Ishikawa (cell line): ENCODE measurements at regions not wholly inside any gene's neighbourhood (a gene's known extent, or its start where the extent isn't known, plus 50 kb on each side); places are given as distances from the start of the nearest gene placed in this dataset.

Experiments
- CEBPB ChIP-seq: IDR thresholded peaks from 2 replicates; pipeline ENCODE4 v1.6.1; 2012
- CREB1 ChIP-seq: IDR thresholded peaks from 2 replicates; pipeline ENCODE4 v1.6.1; 2012; ENCODE audit warnings: low read depth
- EGR1 ChIP-seq: IDR thresholded peaks from 2 replicates; pipeline ENCODE4 v1.6.1; 2012
- EP300 ChIP-seq: IDR thresholded peaks from 2 replicates; pipeline ENCODE4 v1.6.1; 2012; ENCODE audit warnings: borderline replicate concordance
- FOXM1 ChIP-seq: IDR thresholded peaks from 2 replicates; pipeline ENCODE4 v1.6.1; 2012; ENCODE audit warnings: low read depth, borderline replicate concordance
- NFIC ChIP-seq: IDR thresholded peaks from 2 replicates; pipeline ENCODE4 v1.6.1; 2012
- RAD21 ChIP-seq: IDR thresholded peaks from 2 replicates; pipeline ENCODE4 v1.6.1; 2012; ENCODE audit warnings: low read depth
- TAF1 ChIP-seq: IDR thresholded peaks from 2 replicates; pipeline ENCODE4 v1.6.1; 2012; ENCODE audit warnings: low read depth, mild to moderate bottlenecking
- TCF12 ChIP-seq: IDR thresholded peaks from 2 replicates; pipeline ENCODE4 v1.6.1; 2012; ENCODE audit warnings: low read depth
- TEAD4 ChIP-seq: IDR thresholded peaks from 2 replicates; pipeline ENCODE4 v1.6.1; 2012
- YY1 ChIP-seq: IDR thresholded peaks from 2 replicates; pipeline ENCODE4 v1.6.1; 2012; ENCODE audit warnings: low read depth
- ZBTB7A ChIP-seq: IDR thresholded peaks from 2 replicates; pipeline ENCODE4 v1.6.1; 2012; ENCODE audit warnings: low read depth
- TF ChIP-seq, protein P1 (sequence below): IDR thresholded peaks from 2 replicates; pipeline ENCODE4 v1.6.1; 2012; ENCODE audit warnings: low read depth, mild to moderate bottlenecking
- TF ChIP-seq, protein P2 (sequence below): IDR thresholded peaks from 2 replicates; pipeline ENCODE4 v1.6.1; 2012
- TF ChIP-seq, protein P3 (sequence below): IDR thresholded peaks from 2 replicates; pipeline ENCODE4 v1.6.1; 2012

DNA sequence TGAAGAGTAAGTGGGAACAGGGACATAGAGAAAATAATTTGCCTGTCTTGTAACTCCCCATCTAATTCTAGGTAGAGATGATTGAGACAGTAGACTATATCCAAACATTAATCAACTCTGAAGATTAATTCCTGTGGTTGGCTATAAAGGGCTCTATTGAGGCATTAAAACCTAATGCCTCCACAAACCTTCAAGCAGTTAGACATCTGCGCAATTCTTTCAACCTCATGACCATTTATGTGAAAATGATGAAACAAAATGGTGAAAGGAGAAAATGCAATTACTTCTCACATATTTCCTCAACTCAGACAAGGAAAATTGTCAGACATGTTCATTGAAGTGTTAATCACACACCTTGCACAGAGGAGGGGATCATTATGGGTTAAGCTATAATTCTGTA, 164.5 kb upstream of the MYT1L start:
- TF ChIP-seq, protein P1, sequence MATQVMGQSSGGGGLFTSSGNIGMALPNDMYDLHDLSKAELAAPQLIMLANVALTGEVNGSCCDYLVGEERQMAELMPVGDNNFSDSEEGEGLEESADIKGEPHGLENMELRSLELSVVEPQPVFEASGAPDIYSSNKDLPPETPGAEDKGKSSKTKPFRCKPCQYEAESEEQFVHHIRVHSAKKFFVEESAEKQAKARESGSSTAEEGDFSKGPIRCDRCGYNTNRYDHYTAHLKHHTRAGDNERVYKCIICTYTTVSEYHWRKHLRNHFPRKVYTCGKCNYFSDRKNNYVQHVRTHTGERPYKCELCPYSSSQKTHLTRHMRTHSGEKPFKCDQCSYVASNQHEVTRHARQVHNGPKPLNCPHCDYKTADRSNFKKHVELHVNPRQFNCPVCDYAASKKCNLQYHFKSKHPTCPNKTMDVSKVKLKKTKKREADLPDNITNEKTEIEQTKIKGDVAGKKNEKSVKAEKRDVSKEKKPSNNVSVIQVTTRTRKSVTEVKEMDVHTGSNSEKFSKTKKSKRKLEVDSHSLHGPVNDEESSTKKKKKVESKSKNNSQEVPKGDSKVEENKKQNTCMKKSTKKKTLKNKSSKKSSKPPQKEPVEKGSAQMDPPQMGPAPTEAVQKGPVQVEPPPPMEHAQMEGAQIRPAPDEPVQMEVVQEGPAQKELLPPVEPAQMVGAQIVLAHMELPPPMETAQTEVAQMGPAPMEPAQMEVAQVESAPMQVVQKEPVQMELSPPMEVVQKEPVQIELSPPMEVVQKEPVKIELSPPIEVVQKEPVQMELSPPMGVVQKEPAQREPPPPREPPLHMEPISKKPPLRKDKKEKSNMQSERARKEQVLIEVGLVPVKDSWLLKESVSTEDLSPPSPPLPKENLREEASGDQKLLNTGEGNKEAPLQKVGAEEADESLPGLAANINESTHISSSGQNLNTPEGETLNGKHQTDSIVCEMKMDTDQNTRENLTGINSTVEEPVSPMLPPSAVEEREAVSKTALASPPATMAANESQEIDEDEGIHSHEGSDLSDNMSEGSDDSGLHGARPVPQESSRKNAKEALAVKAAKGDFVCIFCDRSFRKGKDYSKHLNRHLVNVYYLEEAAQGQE: no peak
- TF ChIP-seq CEBPB (no peak), TAF1 (no peak), TCF12 (no peak), CREB1 (no peak), ZBTB7A (no peak), EGR1 (no peak), TEAD4 (no peak), FOXM1 (no peak), RAD21 (no peak), NFIC (no peak), EP300 (no peak), YY1 (no peak)
- TF ChIP-seq, protein P2, sequence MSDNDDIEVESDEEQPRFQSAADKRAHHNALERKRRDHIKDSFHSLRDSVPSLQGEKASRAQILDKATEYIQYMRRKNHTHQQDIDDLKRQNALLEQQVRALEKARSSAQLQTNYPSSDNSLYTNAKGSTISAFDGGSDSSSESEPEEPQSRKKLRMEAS: no peak
- TF ChIP-seq, protein P3, sequence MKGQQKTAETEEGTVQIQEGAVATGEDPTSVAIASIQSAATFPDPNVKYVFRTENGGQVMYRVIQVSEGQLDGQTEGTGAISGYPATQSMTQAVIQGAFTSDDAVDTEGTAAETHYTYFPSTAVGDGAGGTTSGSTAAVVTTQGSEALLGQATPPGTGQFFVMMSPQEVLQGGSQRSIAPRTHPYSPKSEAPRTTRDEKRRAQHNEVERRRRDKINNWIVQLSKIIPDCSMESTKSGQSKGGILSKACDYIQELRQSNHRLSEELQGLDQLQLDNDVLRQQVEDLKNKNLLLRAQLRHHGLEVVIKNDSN: no peak

DNA sequence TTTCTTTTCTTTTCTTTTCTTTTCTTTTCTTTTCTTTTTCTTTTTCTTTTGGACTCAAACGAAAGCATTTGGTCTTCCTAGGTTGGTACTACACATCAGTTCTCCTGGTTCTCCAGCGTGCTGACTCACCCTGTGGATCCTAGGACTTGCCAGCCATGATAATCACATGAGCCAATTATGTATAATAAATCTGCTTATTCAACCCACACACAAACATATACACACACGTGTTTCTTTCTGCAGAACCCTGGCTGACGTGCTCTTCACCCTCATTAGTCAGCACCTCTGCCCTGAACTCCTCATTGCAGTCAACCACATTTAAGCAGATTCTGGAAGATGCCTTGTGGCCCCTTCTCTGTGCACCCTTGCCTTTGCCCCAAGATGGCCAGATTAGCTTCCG, 162.4 kb upstream of the MYT1L start:
- no peak for TF ChIP-seq TEAD4
- TF ChIP-seq, protein P3: no peak
- no peak for TF ChIP-seq YY1
- no peak for TF ChIP-seq ZBTB7A
- no peak for TF ChIP-seq TCF12
- no peak for TF ChIP-seq RAD21
- TF ChIP-seq EP300: no peak
- no peak for TF ChIP-seq NFIC
- no peak for TF ChIP-seq CREB1
- no peak for TF ChIP-seq CEBPB
- TF ChIP-seq FOXM1: no peak
- TF ChIP-seq, protein P1: no peak
- TF ChIP-seq, protein P2: no peak

DNA sequence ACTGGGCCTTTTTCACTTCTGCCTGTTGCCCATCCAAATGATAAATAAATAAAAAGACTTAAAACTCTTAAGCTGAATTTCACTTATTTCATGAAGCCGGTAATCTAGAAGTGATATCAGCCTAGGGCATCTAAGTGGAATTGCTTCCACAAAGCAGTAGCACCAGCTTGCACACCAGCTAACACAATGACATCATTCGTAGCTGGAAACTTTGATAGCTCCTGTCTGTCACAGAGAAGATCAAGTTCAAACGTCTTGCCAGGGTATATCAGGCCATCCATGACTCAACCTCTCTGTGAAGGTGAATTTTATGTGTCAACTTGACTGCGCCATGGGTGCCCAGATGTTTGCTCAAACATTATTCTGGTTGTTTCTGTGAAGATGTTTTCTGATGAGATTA, 161.7 kb upstream of the MYT1L start:
- TF ChIP-seq TAF1: no peak
- TF ChIP-seq TEAD4: no peak
- TF ChIP-seq ZBTB7A: no peak
- TF ChIP-seq, protein P3: no peak
- TF ChIP-seq, protein P2: no peak
- no peak for TF ChIP-seq FOXM1
- no peak for TF ChIP-seq EP300

DNA sequence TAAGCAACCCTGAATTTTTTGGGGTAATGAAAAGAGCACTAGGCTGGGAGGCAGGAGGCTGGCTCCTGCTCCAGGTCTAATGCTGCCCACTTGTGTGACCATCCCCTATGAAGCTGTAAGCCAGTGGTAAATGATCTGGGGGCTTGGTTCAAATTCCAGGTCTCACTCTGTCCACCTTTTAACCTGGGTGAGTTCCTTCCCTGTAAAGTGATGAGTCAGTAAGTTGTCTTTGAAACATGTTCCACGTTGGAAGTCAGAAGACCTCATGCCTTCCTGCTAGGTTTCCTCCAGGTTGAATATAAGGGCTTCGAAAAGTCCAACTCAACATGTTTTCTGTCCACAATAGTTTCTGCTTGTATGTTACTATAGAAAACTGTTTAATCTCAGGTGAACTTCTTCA, 160.9 kb upstream of the MYT1L start:
- TF ChIP-seq, protein P3: no peak
- TF ChIP-seq TAF1 (no peak), CEBPB (no peak), RAD21 (no peak), EGR1 (no peak), EP300 (no peak), ZBTB7A (no peak), CREB1 (no peak), YY1 (no peak), FOXM1 (no peak), TCF12 (no peak), TEAD4 (no peak), NFIC (no peak)
- TF ChIP-seq, protein P1: no peak
- TF ChIP-seq, protein P2: no peak
